GM21423 (cell line): ENCODE measurements at regions not wholly inside any gene's neighbourhood (a gene's known extent, or its start where the extent isn't known, plus 50 kb on each side); places are given as distances from the start of the nearest gene placed in this dataset.

ENCODE experiments used
- ATAC-seq: cut with Tn5 transposase; IDR thresholded peaks from one replicate; pipeline ENCODE4 v1.9.1; 2021; ENCODE audit warnings: mild to moderate bottlenecking, moderate library complexity; ENCODE audit not compliant: unreplicated experiment

DNA sequence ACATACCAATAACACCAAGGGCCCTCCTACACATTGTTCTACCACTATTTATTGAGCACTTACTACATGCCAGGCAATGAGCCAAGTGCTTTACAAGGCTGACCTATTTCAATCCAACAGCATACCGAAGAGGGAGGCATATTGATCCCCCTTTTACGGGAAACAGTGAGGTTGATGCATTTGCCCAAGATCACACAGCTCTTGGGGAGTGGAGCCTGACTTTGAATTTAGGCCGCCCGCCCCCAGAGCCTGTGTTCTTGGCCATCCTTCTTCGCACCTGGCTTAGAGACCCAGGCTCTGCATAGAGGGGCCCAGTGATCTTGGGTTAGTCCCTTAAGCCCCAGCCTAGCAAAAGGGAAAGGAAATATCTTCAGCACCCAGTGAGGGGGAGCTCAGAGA is 158.1 kb upstream of the IER5L start:
- ATAC-seq, result no peak

DNA sequence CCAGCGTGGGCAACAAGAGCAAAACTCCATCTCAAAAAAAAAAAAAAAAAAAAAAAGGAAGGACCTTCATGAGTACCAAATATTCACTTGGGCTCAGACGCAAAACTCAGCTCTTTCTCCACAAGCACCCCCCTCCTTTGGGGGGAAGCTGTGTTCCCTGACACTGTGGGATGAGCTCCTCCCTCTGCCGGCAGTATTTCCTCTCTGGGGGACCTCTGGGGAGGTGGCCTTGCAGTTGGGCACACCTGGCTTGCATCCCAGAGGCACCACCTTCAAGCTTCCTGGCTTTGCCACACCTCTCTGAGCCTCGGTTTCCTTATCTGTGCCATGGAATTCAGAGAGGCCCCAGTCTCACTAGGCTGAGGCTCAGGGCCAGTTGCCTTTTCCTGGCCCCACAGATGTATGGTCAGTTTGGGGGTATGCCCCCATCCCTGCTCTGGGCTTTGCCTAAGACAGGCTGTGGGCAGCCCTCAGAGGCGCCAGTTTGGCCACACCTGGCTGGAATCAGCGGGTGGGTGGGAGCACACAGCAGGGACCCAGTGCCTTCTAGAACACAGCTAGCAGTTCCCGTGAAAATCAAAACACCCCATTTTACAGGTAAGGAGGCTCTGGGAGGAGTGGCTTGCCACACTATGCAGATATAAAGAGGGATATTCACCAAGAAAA is 157.5 kb upstream of the IER5L start:
- no peak for ATAC-seq

DNA sequence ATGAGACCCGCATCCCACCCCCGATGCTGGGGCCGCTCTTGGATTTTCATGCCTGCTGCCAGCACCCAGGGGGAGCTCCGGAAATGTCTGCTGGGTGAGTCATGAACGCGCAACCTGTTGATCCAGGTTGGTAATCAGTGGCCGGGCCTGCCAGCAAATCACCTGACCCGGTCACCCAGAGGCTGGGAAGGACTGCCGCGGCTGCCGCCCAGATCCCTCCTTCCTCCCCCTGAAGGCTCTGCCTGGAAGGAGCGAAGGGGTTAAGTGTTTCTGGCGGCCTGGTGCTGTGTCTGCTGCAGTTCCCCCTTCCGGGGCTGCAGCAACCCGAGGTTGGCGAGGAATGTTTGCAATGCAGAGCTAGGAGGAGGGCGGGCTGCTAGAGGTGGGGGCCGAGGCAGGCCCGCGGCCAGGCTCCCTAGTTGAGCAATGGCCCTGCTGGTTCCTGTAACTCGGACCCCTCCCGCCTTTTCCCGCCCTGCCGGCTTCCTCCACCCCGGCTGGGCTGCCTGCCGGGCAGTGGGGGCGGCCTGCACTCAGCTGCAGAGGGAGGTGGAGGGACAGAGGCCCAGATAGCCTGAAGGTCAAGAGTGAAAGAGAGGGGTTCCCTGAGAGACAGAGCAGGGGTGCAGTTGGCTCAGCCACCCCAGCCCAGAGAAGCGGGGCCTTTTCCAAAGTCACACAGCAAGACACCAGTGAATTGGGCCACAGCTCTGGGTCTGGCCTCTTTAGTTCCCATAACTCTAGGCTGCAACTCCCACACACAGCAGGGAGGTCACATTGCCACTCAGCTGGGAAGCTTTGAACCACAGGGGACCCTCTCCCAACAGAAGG is 156.3 kb upstream of the IER5L start:
- ATAC-seq, result no peak

DNA sequence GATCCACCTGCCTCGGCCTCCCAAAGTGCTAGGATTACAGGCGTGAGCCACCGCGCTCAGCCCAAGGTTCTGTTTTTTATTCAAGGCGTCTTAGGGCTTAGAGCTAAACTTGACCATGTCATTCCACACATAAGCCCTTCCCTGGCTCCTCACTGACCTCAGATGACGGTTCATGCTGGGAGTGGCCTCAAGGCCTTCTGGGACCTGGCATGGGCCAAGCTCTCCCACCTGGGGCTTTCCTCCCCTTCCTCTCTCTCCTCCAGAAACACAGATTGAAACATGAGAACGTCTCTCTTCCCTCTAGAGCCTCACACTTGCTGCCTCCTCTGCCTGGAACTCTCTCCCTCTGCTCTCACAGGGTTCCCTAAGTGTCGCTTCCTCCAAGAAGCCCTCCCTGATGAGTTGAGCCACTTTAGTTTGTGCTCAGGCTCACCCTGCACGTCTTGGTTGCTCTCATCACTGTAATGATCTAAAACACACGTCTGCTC is 155.6 kb upstream of the IER5L start:
- no peak for ATAC-seq

DNA sequence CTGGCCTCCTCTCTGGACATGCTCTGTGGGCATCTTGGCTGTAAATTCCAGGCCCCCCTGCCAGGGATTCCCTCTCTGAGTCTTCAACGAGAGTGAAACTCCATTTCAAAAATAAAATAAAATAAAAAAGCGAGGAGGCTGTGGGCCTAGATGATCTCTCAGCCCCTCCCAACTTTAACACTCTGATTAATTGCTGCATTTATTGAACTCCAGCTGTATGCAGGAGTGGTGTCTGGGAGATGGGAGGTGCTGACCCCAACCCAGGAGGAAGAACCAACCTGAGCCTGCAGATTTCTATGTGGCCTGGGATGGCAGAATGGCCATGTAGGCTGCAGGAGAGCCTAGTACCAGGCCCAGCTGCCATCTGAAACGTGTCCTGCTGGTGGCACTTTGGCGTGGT is 154.5 kb upstream of the IER5L start:
- ATAC-seq, result no peak

- no peak for ATAC-seq
These were observed 153.9 kb upstream of the IER5L start for GRCh38 chr9:129331772-129332500.

- no peak for ATAC-seq
These were observed 153.4 kb upstream of the IER5L start for GRCh38 chr9:129331493-129331765.

- no peak for ATAC-seq
These were observed 152.8 kb upstream of the IER5L start for GRCh38 chr9:129330711-129331492.

GRCh38 chr9:129328355-129329042 is 150.4 kb upstream of the IER5L start:
- ATAC-seq, result no peak

GRCh38 chr9:129327552-129328328 is 149.7 kb upstream of the IER5L start:
- ATAC-seq, result no peak

GRCh38 chr9:129326061-129327005 is 148.3 kb upstream of the IER5L start:
- no peak for ATAC-seq

DNA sequence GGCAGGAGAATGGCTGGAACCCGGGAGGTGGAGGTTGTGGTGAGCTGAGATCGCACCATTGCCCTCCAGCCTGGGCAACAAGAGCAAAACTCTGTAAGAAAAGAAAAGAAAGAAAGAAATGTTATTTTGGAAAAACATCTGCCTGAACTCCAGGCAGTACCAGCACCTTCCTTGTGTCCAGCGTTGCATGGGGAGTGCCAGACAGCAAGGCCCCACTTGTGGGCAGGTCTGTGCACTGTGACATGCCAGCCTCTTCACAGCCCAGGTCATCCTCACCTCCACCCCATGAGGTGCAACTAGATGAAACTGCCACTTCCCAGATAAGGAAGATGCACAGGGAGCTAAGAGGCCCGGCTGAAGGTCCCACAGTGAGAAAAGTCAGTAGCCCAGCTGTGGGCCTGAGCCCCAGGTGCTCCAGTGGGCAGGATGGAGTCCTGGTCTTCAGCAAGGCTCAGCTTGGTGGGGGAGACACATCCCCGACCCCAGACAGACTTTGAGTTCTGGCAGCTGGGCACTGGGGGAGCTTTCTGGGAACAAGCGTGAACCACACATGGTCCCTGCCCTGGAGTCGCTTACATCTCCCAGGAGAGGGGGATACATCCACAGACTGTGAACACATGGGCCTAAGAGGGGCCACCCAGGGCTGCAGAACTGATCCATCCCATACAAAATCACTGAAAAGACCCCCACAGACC is 146.9 kb upstream of the IER5L start:
- no peak for ATAC-seq

- no peak for ATAC-seq
These were observed 146.0 kb upstream of the IER5L start for GRCh38 chr9:129323999-129324553.

GRCh38 chr9:129323376-129323998 is 145.4 kb upstream of the IER5L start:
- ATAC-seq, result no peak

DNA sequence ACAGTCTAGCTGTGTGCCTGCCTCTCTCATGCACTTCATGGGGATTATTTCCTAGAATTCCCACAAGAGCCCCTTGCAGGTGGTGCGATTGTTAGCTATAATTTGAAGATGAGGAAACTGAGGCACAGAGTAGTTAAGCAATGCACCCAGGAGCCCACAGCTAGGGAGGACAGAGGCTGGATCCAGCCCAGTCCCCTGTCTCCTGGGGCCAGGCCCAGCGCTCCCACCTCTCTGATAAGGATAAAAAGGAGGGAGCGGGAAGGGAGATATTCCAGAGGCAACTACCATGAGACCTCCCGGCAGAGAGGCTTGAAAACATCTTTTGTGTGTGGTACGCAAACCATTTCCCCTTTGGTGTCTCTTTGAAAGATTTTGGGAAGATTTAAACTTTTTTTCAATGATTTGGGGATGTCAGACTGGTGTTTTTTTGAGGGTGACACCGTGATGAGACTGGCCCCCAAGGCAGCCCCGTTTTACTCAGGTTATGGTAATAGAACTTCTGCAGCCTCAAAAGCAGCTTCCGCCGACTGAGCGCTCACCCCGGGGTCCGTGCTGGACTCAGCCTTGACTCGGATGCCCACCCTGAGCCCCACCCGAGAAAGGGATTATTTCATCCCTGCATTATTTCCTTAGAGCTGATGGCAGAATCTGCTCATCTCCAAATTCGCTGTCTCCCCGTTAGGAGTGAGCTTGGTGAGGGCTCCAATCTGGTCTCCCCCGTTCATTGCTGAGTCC is 144.7 kb upstream of the IER5L start:
- no peak for ATAC-seq

- no peak for ATAC-seq
These were observed 144.1 kb upstream of the IER5L start for GRCh38 chr9:129322022-129322621.
